ENCODE measurements at regions not wholly inside any gene's neighbourhood (a gene's known extent, or its start where the extent isn't known, plus 50 kb on each side); places are given as distances from the start of the nearest gene placed in this dataset.
"Not testable (repeated sequence)": the region's sequence is repeated elsewhere in the genome, so short reads cannot be mapped to it uniquely, and the experiment has no call there.

GRCh38 chr6:10081957-10082356 is 332.9 kb downstream of the TFAP2A start:
- H3K27ac ChIP-seq, result no peak overlapping the region
- H3K4me1 ChIP-seq, result no peaks in the 10 kb centered on the region
- no peaks in the 10 kb centered on the region for H3K27me3 ChIP-seq
- H3K9me3 ChIP-seq, result no peaks in the 10 kb centered on the region
- ATAC-seq, result no peak
- DNase-seq, result no peak
- no peak overlapping the region for H3K4me3 ChIP-seq
- TF ChIP-seq, protein P1, sequence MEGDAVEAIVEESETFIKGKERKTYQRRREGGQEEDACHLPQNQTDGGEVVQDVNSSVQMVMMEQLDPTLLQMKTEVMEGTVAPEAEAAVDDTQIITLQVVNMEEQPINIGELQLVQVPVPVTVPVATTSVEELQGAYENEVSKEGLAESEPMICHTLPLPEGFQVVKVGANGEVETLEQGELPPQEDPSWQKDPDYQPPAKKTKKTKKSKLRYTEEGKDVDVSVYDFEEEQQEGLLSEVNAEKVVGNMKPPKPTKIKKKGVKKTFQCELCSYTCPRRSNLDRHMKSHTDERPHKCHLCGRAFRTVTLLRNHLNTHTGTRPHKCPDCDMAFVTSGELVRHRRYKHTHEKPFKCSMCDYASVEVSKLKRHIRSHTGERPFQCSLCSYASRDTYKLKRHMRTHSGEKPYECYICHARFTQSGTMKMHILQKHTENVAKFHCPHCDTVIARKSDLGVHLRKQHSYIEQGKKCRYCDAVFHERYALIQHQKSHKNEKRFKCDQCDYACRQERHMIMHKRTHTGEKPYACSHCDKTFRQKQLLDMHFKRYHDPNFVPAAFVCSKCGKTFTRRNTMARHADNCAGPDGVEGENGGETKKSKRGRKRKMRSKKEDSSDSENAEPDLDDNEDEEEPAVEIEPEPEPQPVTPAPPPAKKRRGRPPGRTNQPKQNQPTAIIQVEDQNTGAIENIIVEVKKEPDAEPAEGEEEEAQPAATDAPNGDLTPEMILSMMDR (IDR thresholded peaks at IDR 0.05), result no peak
- H3K36me3 ChIP-seq, result no peaks in the 10 kb centered on the region
- intact Hi-C loops (cut with DNase I), result no loop called here

DNA sequence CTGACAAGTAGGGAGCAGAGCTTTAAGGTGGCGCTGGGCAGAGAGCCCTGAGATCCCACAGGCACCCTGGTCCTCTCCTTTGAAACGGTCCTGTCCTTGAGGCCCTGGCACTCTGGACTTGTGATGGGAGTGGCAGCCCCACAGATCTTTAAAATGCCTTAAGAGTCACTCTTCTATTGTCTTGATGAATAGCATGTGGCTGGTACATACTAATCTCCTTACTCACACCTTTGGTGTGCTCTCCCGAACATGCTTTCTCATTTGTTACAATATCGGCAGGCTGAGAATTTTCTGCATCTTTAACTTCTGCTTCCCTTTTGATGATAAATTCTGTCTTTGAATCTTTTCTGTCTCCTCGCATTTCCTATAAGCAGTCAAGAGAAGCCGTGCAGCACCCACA is 333.8 kb downstream of the TFAP2A start:
- no peaks in the 10 kb centered on the region for H3K27me3 ChIP-seq
- no peaks in the 10 kb centered on the region for H3K36me3 ChIP-seq
- no peaks in the 10 kb centered on the region for H3K4me1 ChIP-seq
- no peak for ATAC-seq
- H3K9me3 ChIP-seq, result no peaks in the 10 kb centered on the region
- intact Hi-C loops (cut with DNase I), result no loop called here
- H3K4me3 ChIP-seq, result no peak overlapping the region
- no peak for DNase-seq
- no peak overlapping the region for H3K27ac ChIP-seq
- TF ChIP-seq, protein P1 (IDR thresholded peaks at IDR 0.05), result no peak

- Histone ChIP-seq H3K4me1 (no peaks in the 10 kb centered on the region), H3K27ac (no peak overlapping the region), H3K4me3 (no peak overlapping the region), H3K36me3 (no peaks in the 10 kb centered on the region), H3K27me3 (no peaks in the 10 kb centered on the region), H3K9me3 (no peaks in the 10 kb centered on the region)
- TF ChIP-seq, protein P1 (IDR thresholded peaks at IDR 0.05), result no peak
- DNase-seq (no peak), ATAC-seq (no peak)
- intact Hi-C loops (cut with DNase I), result no loop called here
Measured at GRCh38 chr6:10080561-10080960, 334.3 kb downstream of the TFAP2A start.

- H3K36me3 ChIP-seq, result no peaks in the 10 kb centered on the region
- H3K27ac ChIP-seq, result no peak overlapping the region
- DNase-seq, result no peak
- no peak for ATAC-seq
- H3K4me3 ChIP-seq, result no peak overlapping the region
- intact Hi-C loops (cut with DNase I), result no loop called here
- no peaks in the 10 kb centered on the region for H3K4me1 ChIP-seq
- H3K9me3 ChIP-seq, result no peaks in the 10 kb centered on the region
- TF ChIP-seq, protein P1 (IDR thresholded peaks at IDR 0.05), result no peak
- no peaks in the 10 kb centered on the region for H3K27me3 ChIP-seq
Measured at GRCh38 chr6:10078581-10078980, 336.3 kb downstream of the TFAP2A start.

- ATAC-seq; H3K36me3 ChIP-seq; H3K27ac ChIP-seq; H3K4me1 ChIP-seq; H3K4me3 ChIP-seq; H3K27me3 ChIP-seq; intact Hi-C loops (cut with DNase I); H3K9me3 ChIP-seq; DNase-seq: not testable (repeated sequence)
Measured at GRCh38 chr6:10074726-10075125, 340.1 kb downstream of the TFAP2A start.

GRCh38 chr6:10073341-10073740 is 341.5 kb downstream of the TFAP2A start:
- H3K27ac ChIP-seq, result no peak overlapping the region
- no peak for ATAC-seq
- H3K4me3 ChIP-seq, result no peak overlapping the region
- H3K36me3 ChIP-seq, result no peaks in the 10 kb centered on the region
- H3K27me3 ChIP-seq, result no peaks in the 10 kb centered on the region
- TF ChIP-seq, protein P1 (IDR thresholded peaks at IDR 0.05), result no peak
- no peak for DNase-seq
- intact Hi-C loops (cut with DNase I), result no loop called here
- no peaks in the 10 kb centered on the region for H3K4me1 ChIP-seq
- H3K9me3 ChIP-seq, result no peaks in the 10 kb centered on the region

All from upper lobe of right lung (tissue), 1 donor.